Ishikawa (cell line): ENCODE measurements at regions not wholly inside any gene's neighbourhood (a gene's known extent, or its start where the extent isn't known, plus 50 kb on each side); places are given as distances from the start of the nearest gene placed in this dataset.

Experiments used
- CEBPB ChIP-seq: IDR thresholded peaks from 2 replicates; pipeline ENCODE4 v1.6.1; 2012
- CREB1 ChIP-seq: IDR thresholded peaks from 2 replicates; pipeline ENCODE4 v1.6.1; 2012; ENCODE audit warnings: low read depth
- EGR1 ChIP-seq: IDR thresholded peaks from 2 replicates; pipeline ENCODE4 v1.6.1; 2012
- EP300 ChIP-seq: IDR thresholded peaks from 2 replicates; pipeline ENCODE4 v1.6.1; 2012; ENCODE audit warnings: borderline replicate concordance
- FOXM1 ChIP-seq: IDR thresholded peaks from 2 replicates; pipeline ENCODE4 v1.6.1; 2012; ENCODE audit warnings: low read depth, borderline replicate concordance
- NFIC ChIP-seq: IDR thresholded peaks from 2 replicates; pipeline ENCODE4 v1.6.1; 2012
- RAD21 ChIP-seq: IDR thresholded peaks from 2 replicates; pipeline ENCODE4 v1.6.1; 2012; ENCODE audit warnings: low read depth
- TAF1 ChIP-seq: IDR thresholded peaks from 2 replicates; pipeline ENCODE4 v1.6.1; 2012; ENCODE audit warnings: low read depth, mild to moderate bottlenecking
- TCF12 ChIP-seq: IDR thresholded peaks from 2 replicates; pipeline ENCODE4 v1.6.1; 2012; ENCODE audit warnings: low read depth
- TEAD4 ChIP-seq: IDR thresholded peaks from 2 replicates; pipeline ENCODE4 v1.6.1; 2012
- YY1 ChIP-seq: IDR thresholded peaks from 2 replicates; pipeline ENCODE4 v1.6.1; 2012; ENCODE audit warnings: low read depth
- ZBTB7A ChIP-seq: IDR thresholded peaks from 2 replicates; pipeline ENCODE4 v1.6.1; 2012; ENCODE audit warnings: low read depth
- TF ChIP-seq, protein P1 (sequence below): IDR thresholded peaks from 2 replicates; pipeline ENCODE4 v1.6.1; 2012
- TF ChIP-seq, protein P2 (sequence below): IDR thresholded peaks from 2 replicates; pipeline ENCODE4 v1.6.1; 2012
- TF ChIP-seq, protein P3 (sequence below): IDR thresholded peaks from 2 replicates; pipeline ENCODE4 v1.6.1; 2012; ENCODE audit warnings: low read depth, mild to moderate bottlenecking

DNA sequence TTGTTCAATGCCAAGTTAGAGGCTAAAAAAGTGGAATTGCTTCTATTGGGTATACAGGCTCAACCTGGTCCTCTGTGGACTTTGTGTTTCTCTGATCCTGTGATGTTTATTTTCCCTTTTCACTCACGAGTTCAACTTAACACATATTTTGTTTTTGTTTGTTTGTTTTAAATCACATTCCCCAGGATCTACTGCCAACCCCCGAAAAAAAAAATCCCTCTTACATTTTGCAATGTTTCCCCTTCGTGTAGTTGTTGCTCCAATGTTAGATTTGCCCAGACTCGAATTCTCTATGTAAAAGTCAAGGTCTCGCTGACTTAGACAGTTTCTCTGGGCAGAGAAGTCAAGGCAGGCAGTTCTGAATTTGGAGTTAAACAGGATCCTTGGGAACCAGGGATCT, 876.4 kb downstream of the CCSER2 start:
- no peak for TF ChIP-seq TAF1
- TF ChIP-seq, protein P1, sequence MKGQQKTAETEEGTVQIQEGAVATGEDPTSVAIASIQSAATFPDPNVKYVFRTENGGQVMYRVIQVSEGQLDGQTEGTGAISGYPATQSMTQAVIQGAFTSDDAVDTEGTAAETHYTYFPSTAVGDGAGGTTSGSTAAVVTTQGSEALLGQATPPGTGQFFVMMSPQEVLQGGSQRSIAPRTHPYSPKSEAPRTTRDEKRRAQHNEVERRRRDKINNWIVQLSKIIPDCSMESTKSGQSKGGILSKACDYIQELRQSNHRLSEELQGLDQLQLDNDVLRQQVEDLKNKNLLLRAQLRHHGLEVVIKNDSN: no peak
- TF ChIP-seq CEBPB: no peak
- TF ChIP-seq RAD21: no peak

DNA sequence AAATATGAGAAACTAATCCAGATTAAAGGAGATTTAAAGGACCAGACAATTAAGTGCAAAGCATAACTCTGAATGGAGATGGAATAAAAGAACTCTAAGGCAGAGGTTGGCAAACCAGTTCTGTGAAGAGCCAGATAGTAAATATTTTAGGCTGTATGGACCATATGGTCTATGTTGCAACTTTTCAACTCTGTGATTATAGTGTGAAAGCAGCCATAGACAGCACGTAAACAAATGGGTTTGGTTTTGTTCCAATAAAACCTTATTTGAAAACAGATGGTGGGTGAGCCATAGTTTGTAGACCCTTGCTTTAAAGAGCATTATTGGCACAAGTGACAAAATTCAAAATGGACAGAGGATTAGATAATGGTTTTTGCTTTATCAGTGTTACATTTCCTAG, 884.1 kb downstream of the CCSER2 start:
- TF ChIP-seq TEAD4 (no peak), TCF12 (no peak), EP300 (no peak), NFIC (no peak), ZBTB7A (no peak), EGR1 (no peak), CREB1 (no peak), YY1 (no peak), FOXM1 (no peak), TAF1 (no peak), RAD21 (no peak), CEBPB (no peak)
- TF ChIP-seq, protein P2, sequence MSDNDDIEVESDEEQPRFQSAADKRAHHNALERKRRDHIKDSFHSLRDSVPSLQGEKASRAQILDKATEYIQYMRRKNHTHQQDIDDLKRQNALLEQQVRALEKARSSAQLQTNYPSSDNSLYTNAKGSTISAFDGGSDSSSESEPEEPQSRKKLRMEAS: no peak
- TF ChIP-seq, protein P1: no peak
- TF ChIP-seq, protein P3, sequence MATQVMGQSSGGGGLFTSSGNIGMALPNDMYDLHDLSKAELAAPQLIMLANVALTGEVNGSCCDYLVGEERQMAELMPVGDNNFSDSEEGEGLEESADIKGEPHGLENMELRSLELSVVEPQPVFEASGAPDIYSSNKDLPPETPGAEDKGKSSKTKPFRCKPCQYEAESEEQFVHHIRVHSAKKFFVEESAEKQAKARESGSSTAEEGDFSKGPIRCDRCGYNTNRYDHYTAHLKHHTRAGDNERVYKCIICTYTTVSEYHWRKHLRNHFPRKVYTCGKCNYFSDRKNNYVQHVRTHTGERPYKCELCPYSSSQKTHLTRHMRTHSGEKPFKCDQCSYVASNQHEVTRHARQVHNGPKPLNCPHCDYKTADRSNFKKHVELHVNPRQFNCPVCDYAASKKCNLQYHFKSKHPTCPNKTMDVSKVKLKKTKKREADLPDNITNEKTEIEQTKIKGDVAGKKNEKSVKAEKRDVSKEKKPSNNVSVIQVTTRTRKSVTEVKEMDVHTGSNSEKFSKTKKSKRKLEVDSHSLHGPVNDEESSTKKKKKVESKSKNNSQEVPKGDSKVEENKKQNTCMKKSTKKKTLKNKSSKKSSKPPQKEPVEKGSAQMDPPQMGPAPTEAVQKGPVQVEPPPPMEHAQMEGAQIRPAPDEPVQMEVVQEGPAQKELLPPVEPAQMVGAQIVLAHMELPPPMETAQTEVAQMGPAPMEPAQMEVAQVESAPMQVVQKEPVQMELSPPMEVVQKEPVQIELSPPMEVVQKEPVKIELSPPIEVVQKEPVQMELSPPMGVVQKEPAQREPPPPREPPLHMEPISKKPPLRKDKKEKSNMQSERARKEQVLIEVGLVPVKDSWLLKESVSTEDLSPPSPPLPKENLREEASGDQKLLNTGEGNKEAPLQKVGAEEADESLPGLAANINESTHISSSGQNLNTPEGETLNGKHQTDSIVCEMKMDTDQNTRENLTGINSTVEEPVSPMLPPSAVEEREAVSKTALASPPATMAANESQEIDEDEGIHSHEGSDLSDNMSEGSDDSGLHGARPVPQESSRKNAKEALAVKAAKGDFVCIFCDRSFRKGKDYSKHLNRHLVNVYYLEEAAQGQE: no peak

DNA sequence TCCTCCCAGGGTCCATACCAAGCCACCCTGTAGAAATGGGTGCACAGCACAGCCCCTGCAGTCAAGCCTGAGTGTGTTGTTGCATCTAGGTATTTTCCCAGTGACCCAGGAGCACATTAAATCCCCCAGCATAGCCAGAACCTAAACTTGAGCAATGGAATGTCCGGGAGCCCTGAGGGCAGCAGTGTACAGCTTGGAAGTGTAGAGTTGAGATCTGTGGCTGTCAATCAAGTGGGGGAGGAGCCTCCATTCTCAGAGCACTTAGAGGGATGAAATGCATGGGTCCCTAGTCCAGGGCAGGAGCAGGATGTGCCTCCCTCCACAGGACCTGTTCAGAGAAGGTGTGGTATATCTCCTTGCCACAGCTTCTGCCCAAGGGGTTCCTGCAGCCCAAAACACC, 885.1 kb downstream of the CCSER2 start:
- TF ChIP-seq YY1 (no peak), RAD21 (no peak), NFIC (no peak), CREB1 (no peak), ZBTB7A (no peak), FOXM1 (no peak), CEBPB (no peak), EGR1 (no peak), EP300 (no peak)
- TF ChIP-seq, protein P1: no peak
- TF ChIP-seq, protein P2: no peak

DNA sequence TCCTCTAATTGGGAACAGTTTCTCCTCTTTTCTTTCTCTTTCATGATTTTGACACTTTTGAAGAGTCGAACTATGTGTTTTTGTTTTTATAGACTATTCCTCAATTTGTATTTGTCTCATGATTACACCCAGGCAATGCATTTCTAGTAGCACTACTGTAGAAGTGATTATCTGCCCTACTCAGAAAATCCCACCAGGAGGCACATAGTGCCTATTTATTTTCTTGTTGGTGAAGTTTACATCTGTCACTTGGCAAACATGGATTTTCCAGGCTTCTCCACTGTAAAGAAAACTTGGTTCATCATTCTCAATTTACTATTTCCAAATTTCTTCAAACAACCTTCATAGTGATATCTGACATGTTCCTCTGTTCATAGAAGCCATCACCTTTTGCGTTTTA, 893.9 kb downstream of the CCSER2 start:
- TF ChIP-seq EGR1 (no peak), YY1 (no peak), NFIC (no peak), FOXM1 (no peak), TEAD4 (no peak), CEBPB (no peak), TAF1 (no peak), EP300 (no peak), TCF12 (no peak), RAD21 (no peak), ZBTB7A (no peak), CREB1 (no peak)
- TF ChIP-seq, protein P1: no peak
- TF ChIP-seq, protein P2: no peak
- TF ChIP-seq, protein P3: no peak

DNA sequence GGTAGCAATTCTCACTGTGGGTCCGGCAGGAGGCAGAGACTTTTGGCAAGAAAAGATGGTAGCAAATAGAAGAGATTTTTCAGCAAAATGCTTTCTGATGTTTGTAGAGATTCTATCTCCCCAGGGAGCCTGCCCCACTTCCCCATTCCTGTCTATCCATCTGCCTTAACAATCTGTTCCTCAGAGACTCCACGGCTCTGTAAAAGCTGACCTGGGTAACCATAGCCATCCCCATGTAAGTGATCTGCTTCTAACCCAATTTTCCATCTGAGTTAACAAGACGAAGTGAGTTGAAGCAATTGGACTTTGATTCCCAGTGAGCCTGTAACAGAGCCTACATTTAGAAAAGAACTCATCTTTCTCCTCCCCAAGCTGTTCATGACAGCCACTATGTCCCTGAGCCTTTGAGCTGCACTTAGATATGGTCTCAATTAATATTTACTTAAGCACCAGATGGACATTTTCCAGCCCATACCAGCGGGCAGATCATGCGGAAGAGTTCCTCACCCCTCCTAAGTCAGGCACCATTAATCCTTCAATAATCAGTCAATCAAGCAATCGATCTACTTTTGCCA, 896.1 kb downstream of the CCSER2 start:
- TF ChIP-seq FOXM1 (no peak), NFIC (no peak), CEBPB (no peak)

DNA sequence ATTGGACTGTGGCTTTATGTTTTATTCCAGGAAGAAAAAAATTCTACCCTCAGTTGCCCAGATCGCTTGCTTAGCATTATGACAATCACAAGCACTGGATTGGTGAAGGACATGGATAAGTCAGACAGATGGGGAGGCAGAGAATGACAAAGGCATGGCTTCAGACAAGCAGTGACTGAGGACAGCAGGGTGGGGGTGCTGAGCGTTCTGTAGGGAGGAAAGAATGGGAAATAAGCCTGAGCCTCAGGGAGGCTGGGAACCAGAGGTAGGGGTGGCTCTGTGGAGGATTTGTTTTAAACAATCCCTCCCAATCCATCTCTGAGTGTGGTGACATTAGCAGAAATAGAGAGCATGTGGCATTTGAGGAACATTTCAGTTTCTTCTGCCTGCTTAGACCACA, 896.9 kb downstream of the CCSER2 start:
- no peak for TF ChIP-seq NFIC
